GF-D8 (cell line): ENCODE measurements at regions not wholly inside any gene's neighbourhood (a gene's known extent, or its start where the extent isn't known, plus 50 kb on each side); places are given as distances from the start of the nearest gene placed in this dataset.
"Not testable (repeated sequence)": the region's sequence is repeated elsewhere in the genome, so short reads cannot be mapped to it uniquely, and the experiment has no call there.

Experiments
- DNase-seq: peaks from one replicate; lab custom pipeline; 2025; lab: John Stamatoyannopoulos, UW

GRCh38 chr7:32681174-32681518 lies 185.9 kb downstream of the AVL9 start:
- DNase-seq = no peak

DNA sequence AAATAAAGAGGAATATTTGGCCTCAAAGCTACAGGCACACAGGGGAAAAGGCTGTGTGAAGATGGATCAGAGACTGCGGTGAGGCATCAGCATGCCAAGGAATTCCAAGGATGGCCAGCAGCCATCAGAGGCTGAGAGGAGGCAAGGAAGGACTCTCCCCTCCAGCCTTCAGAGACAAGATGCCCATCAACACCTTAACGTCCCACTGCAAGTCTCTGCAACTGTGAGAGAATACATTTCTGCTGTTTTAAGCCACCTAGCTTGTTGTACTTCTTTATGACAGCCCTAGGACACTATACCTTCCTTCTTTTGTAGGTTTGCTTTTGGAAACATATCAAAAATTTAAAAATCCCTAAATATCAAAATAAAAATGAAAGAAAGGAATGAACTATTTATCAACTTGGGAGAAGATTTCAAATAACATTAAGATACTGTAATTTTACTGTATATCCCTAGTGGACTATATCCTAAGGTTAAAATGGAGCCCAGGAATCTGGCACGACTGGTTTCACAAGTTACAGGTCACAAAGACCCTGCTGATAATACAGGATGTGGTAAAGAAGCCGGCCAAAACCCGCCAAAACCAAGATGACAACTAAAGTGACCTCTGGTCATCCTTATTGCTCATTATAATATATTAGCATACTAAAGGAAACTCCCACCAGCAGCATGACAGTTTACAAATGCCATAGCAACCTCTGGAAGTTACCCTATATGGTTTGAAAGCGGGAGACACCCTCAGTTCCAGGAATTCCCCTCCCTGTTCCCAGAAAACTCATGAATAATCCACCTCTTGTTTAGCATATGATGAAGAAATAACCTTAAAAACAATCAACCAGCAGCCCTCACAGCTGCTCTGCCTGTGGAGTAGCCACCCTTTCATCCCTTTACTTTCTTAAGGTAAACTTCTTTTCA lies 185.2 kb downstream of the AVL9 start:
- DNase-seq = no peak

GRCh38 chr7:32679192-32679591 lies 183.9 kb downstream of the AVL9 start:
- no peak for DNase-seq

DNA sequence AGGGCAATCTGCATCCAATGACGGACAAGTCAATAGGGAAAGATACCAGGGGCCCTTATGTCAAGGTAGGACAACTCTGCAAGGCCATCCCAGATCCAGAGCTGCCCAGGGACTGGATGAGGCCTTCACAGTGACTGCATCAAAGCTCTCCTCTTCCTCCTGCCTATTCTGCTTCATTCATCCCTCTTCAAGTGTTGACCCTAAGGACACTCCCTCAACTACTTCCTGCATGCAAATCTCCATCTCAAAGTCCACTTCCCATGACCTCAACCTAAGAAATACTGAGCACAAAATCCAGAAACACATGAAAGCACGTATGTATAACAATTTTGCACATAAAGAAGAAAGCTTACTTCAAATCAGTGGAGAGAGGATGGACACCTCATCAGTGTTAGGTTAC lies 182.3 kb downstream of the AVL9 start:
- DNase-seq = no peak

DNA sequence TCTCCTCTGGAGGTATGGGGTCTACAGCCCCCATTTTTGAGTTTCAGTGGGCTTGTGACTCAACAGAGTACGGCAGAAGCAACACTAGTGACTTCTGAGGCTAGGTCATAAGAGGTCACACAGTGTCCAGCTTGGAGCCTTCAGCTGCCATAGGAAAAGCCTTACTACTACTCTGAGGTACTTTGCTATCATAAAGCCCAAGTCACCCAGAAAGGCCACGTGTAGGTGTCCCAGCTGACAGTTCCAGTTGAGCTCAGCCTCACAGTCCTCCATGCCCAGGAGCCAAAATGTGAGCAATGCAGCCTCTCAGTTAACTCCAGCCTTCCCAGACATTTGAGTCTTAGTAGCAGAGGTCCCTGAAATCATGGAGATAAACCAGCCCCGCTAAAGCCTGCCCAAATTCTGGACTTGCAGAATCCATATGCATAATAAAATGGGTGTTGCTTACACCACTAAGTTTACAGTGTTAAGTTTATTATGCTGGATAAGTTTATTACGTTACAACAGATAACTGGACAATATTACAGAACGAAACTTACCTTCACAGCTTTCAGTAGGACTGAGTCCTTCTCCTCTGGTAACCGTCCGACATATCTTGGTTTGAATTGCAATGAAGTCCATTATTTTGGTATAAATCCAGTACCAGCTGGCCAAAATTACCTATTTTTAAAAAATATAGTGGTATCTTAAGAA lies 181.1 kb downstream of the AVL9 start:
- DNase-seq = no peak

GRCh38 chr7:32673275-32673983 lies 178.1 kb downstream of the AVL9 start:
- DNase-seq = no peak

DNA sequence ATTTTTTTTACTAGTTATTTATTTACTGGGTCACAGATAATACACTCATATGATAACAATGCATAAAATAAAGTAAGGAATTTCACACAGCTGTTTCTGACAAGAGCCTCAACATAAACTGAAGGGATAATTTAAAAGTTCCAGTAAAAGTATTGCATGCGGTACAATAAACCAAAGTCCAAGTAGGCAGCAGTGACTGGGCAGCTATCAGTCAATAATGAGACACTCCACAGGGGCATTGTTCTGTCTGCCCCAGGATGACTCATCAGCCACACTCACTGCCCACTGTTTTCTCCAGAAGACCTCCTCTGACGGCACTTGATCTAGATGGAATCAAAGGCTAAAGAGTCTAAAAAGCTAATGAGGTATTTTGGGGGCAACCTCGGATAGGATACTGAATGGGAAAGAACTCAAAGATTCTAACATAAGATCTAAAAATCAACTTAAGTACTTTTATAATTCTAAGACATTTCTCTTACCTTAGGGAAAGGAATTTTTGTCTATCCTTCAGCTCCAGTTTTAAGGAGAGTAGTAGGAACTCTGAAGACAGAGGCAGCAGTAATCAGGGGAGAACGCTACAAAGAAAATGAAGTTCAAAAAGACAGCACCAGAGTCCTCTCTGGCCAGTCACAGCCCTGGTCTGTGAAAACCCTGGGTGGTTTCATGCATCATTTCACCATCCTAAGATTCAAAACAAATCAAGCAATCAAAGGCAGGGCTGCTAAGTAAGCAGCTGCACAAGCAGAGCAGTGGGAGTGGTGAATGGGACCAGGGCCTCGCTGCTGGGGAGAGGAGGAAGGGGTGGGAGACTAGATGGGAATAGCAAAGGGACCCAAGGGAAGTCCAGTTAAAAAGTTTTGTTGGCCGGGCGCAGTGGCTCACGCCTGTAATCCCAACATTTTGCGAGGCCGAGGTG lies 175.1 kb downstream of the AVL9 start:
- DNase-seq = no peak

DNA sequence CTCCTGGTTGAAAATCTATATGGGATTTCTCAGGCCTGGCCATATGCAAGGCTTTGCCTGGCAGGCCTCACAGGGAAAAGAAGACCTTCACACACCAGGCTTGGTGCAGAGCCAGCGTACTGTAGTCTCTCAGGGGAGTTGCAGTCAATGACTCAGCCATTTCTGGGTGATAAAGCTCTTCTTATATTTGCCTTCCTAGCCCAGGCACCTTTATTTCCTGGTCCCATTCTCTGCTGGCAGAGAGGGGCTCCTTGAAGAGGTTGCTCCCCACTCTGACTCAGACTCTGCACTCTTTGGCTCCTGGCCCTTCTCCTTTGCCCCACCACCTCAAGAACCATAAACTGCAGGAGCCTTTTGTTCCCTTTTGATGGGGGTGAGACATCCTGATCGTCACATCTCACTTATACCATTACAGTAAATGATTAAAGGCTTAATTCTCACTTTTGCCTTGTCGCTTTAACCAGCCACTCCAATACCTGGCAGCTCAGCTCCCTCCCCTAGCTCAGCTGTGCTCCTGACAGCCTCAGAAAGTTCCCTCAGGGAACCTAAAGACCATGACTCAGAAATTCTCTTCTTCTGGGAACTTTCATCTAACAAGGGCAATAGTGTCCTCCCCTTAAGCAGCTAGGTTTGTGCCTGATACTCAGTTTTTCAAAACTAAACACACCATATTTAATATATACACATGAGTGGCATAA lies 174.0 kb downstream of the AVL9 start:
- DNase-seq = peak; percentile 72

DNA sequence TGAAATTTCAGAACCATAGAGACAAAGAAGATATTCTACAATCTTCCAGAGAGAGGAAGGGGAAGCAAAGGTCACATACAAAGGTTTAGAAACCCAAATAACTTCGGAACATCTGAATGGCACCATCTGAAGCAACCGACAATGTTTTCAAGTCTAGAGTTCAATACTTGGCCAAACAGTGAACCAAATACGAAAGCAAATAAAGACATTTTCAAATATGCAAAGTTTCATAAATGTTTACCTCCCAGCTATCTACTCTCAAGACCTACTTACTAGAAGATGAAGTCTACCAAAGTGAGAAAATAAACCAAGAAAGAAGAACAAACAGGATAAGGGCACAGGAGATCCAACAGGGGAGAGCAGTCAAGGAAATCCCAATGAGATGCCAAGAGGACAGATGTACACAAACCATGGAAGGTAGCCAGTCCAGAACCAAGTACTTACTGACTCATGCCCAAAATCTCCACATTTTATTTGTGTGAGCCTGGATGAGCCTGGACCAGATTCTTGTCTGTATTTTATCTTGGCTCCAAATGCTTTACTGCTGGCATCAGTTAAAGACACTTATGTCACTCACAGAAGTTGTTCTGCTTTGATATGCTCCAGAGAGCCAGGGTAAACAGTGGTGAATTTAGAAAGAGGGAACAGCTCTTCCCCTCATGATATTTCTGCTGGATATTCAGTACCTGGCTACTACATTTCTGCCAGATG lies 173.3 kb downstream of the AVL9 start:
- DNase-seq = not testable (repeated sequence)

- DNase-seq = not testable (repeated sequence)
Observed at GRCh38 chr7:32667586-32667985, 172.3 kb downstream of the AVL9 start.

GRCh38 chr7:32663805-32664211 lies 168.5 kb downstream of the AVL9 start:
- DNase-seq = not testable (repeated sequence)

- DNase-seq = not testable (repeated sequence)
Observed at GRCh38 chr7:32662509-32662908, 167.2 kb downstream of the AVL9 start.

DNA sequence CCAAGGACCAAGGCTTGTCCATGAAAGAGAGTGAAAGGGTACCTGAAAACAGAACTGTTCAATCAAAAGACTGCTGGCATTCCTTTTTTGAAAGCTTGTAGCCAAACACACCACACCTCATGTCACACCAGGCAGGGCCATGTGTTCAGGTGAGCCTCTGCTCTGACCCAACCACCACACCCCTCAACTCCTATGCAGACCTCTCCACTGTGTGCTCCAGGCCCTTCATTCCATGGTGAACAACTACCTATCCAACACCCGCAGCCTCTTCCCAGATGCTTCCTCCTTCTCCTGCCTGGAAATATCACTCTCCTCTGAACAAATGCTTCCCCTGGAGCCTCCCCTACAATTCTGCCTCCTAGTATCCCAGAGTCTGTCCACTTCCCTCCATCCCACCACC lies 166.6 kb downstream of the AVL9 start:
- no peak for DNase-seq

- no peak for DNase-seq
Observed at GRCh38 chr7:32661501-32661900, 166.2 kb downstream of the AVL9 start.

GRCh38 chr7:32660936-32661335 lies 165.6 kb downstream of the AVL9 start:
- DNase-seq = peak; percentile 14

DNA sequence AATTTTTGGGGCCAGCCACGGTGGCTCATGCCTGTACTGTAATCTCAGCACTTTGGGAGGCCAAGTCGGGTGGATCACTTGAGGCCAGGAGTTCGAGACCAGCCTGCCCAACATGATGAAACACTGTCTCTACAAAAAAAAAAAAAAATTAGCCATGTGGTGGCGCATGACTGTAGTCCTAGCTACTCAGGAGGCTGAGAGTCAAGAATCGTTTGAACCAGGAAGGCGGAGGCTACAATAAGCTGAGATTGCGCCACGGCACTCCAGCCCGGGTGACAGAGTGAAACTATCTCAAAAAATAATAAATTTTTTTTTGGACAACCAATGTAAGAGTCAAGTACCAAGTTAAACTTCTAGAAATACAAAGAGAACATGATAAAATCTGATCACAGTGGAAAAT lies 164.6 kb downstream of the AVL9 start:
- DNase-seq = no peak

GRCh38 chr7:32658467-32658869 lies 163.2 kb downstream of the AVL9 start:
- DNase-seq = no peak

DNA sequence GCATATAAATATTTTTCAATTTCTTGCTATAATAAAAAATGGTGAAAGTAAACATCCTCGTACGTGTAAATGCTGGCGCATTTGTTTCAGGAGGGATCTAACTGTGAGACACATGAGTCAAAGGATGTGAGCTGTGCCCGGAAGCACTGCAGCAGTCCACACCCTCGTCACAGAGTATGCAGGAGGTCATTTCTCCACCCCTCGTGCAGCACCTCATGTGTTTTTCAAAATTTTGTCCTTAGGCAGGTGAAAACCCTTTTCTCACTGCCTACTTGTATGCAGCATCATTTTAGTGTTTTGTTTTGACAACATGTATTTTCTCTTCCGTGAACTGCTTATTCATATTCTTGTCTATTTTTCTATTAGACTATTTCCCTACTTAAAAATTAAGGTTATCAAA lies 162.7 kb downstream of the AVL9 start:
- DNase-seq = no peak

DNA sequence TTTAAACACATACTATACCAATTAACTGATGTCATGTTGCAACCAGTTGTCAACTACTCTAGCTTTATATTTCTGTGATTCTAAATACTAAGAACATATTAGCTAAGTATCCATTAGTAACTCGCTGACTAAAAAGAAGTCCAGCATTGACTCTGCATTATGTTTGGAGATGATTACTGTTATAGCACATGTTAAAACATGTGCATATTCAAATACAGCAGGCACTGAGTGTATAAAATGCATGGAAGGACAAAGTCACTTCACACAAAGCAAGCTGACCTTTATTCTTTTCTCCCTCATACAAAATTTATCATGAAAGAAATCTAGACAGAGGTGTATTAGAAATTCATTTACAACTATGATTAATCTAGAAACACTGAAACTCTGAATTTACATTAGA lies 159.3 kb downstream of the AVL9 start:
- not testable (repeated sequence) for DNase-seq

- DNase-seq = not testable (repeated sequence)
Observed at GRCh38 chr7:32650356-32650755, 155.1 kb downstream of the AVL9 start.
